Loucy (cell line): ENCODE measurements at regions not wholly inside any gene's neighbourhood (a gene's known extent, or its start where the extent isn't known, plus 50 kb on each side); places are given as distances from the start of the nearest gene placed in this dataset.

Source experiments
- CTCF ChIP-seq: fragments of 200-600 bp; sonication (generic); conservative IDR thresholded peaks from 2 replicates; pipeline ENCODE4 v1.5.1; 2014; ENCODE audit warnings: mild to moderate bottlenecking, antibody characterized with exemption, low read length
- EZH2phosphoT487 ChIP-seq: fragments of 200-600 bp; IDR thresholded peaks from 2 replicates; pipeline ENCODE4 v1.6.1; 2018; ENCODE audit warnings: antibody characterized with exemption, mild to moderate bottlenecking, moderate library complexity, borderline replicate concordance

- TF ChIP-seq EZH2phosphoT487 (no peak), CTCF (no peak)
Observed at GRCh38 chr12:87818441-87818840, 210.8 kb downstream of the C12orf50 start.
